ENCODE measurements at regions not wholly inside any gene's neighbourhood (a gene's known extent, or its start where the extent isn't known, plus 50 kb on each side); places are given as distances from the start of the nearest gene placed in this dataset.

- ChIA-PET POLR2A (no interaction called here), CTCF (no interaction called here)
- H3K4me1 ChIP-seq (ENCODE audit: insufficient read depth, low read length), result no peaks in the 10 kb centered on the region
- H3K9me3 ChIP-seq (ENCODE audit: control insufficient read depth in 1 of 2, insufficient read depth in 1 of 2, low read length in 2 of 2), result peaks cover 0 to 3% of the 10 kb centered on the region in 2 experiments
- no peak overlapping the region for H3K4me3 ChIP-seq (ENCODE audit: low read length)
- Mint-ChIP-seq H3K27me3 (no peaks in the 10 kb centered on the region), H3K27ac (no peak overlapping the region), H3K4me1 (ENCODE audit: low read depth) (no peaks in the 10 kb centered on the region), H3K36me3 (ENCODE audit: low read depth) (no peaks in the 10 kb centered on the region), H3K9me3 (no peaks in the 10 kb centered on the region), H3K4me3 (no peak overlapping the region)
- no peak overlapping the region for H3K27ac ChIP-seq (ENCODE audit: low read depth in 1 of 2, low read length in 2 of 2)
- no peaks in the 10 kb centered on the region for H3K27me3 ChIP-seq (ENCODE audit: control insufficient read depth in 1 of 2, insufficient read depth in 2 of 2, low read length in 2 of 2)
- intact Hi-C loops (cut with DNase I, micrococcal nuclease), result no loop called here
- no peaks in the 10 kb centered on the region for H3K36me3 ChIP-seq (ENCODE audit: insufficient read depth, low read length)
- no peak for TF ChIP-seq CTCF (IDR thresholded peaks at IDR 0.05)
- no peak for DNase-seq
- no peak for ATAC-seq (ENCODE audit: poor library complexity)
These were observed 397.4 kb downstream of the C6orf118 start for GRCh38 chr6:164911873-164912580.

GRCh38 chr6:164911151-164911550 is 398.3 kb downstream of the C6orf118 start:
- H3K27me3 Mint-ChIP-seq, result no peaks in the 10 kb centered on the region
- no peak for TF ChIP-seq CTCF (IDR thresholded peaks at IDR 0.05)
- no peaks in the 10 kb centered on the region for H3K36me3 Mint-ChIP-seq (ENCODE audit: low read depth)
- no peak for DNase-seq
- no peak overlapping the region for H3K27ac ChIP-seq (ENCODE audit: low read depth in 1 of 2, low read length in 2 of 2)
- H3K27me3 ChIP-seq (ENCODE audit: control insufficient read depth in 1 of 2, insufficient read depth in 2 of 2, low read length in 2 of 2), result no peaks in the 10 kb centered on the region
- no peaks in the 10 kb centered on the region for H3K36me3 ChIP-seq (ENCODE audit: insufficient read depth, low read length)
- H3K9me3 Mint-ChIP-seq, result no peaks in the 10 kb centered on the region
- ATAC-seq (ENCODE audit: poor library complexity), result no peak
- H3K4me1 Mint-ChIP-seq (ENCODE audit: low read depth), result no peaks in the 10 kb centered on the region
- no peak overlapping the region for H3K4me3 ChIP-seq (ENCODE audit: low read length)
- H3K27ac Mint-ChIP-seq, result no peak overlapping the region
- H3K4me1 ChIP-seq (ENCODE audit: insufficient read depth, low read length), result no peaks in the 10 kb centered on the region
- intact Hi-C loops (cut with DNase I, micrococcal nuclease), result no loop called here
- CTCF ChIA-PET, result no interaction called here
- no peak overlapping the region for H3K4me3 Mint-ChIP-seq
- H3K9me3 ChIP-seq (ENCODE audit: control insufficient read depth in 1 of 2, insufficient read depth in 1 of 2, low read length in 2 of 2), result peaks cover 0 to 3% of the 10 kb centered on the region in 2 experiments
- POLR2A ChIA-PET, result no interaction called here

GRCh38 chr6:164906766-164907165 is 402.6 kb downstream of the C6orf118 start:
- Histone ChIP-seq H3K27me3 (ENCODE audit: control insufficient read depth in 1 of 2, insufficient read depth in 2 of 2, low read length in 2 of 2) (no peaks in the 10 kb centered on the region), H3K27ac (ENCODE audit: low read depth in 1 of 2, low read length in 2 of 2) (peak overlapping the region in 1 of 2 donors; percentile 10), H3K9me3 (ENCODE audit: control insufficient read depth in 1 of 2, insufficient read depth in 1 of 2, low read length in 2 of 2) (no peaks in the 10 kb centered on the region), H3K4me1 (ENCODE audit: insufficient read depth, low read length) (no peaks in the 10 kb centered on the region), H3K36me3 (ENCODE audit: insufficient read depth, low read length) (no peaks in the 10 kb centered on the region), H3K4me3 (ENCODE audit: low read length) (no peak overlapping the region)
- Mint-ChIP-seq H3K36me3 (ENCODE audit: low read depth) (no peaks in the 10 kb centered on the region), H3K27ac (no peak overlapping the region), H3K9me3 (no peaks in the 10 kb centered on the region), H3K27me3 (no peaks in the 10 kb centered on the region), H3K4me1 (ENCODE audit: low read depth) (no peaks in the 10 kb centered on the region), H3K4me3 (no peak overlapping the region)
- CTCF ChIA-PET, result no interaction called here
- no peak for TF ChIP-seq CTCF (IDR thresholded peaks at IDR 0.05)
- ATAC-seq (ENCODE audit: poor library complexity), result no peak
- intact Hi-C loops (cut with DNase I, micrococcal nuclease), result no loop called here
- DNase-seq, result no peak
- POLR2A ChIA-PET, result no interaction called here

All from CD4-positive, alpha-beta T cell (primary cell).